Progenitor cell of endocrine pancreas (in vitro differentiated cells): ENCODE measurements at regions not wholly inside any gene's neighbourhood (a gene's known extent, or its start where the extent isn't known, plus 50 kb on each side); places are given as distances from the start of the nearest gene placed in this dataset.

Experiments used
- DNase-seq: peaks from one replicate; pipeline ENCODE4 v3.0.0; 2021; ENCODE audit warnings: low spot score; ENCODE audit not compliant: unreplicated experiment
- H3K27ac Mint-ChIP-seq: 2 replicates; pipeline ENCODE4 v1.8.0; 2021; ENCODE audit warnings: mild to moderate bottlenecking, moderate library complexity, mixed read lengths
- H3K27me3 Mint-ChIP-seq: 2 replicates; pipeline ENCODE4 v1.8.0; 2021; ENCODE audit warnings: mixed read lengths
- H3K36me3 Mint-ChIP-seq: 2 replicates; pipeline ENCODE4 v1.8.0; 2022; ENCODE audit warnings: mixed read lengths; ENCODE audit not compliant: insufficient read depth
- H3K4me1 Mint-ChIP-seq: 2 replicates; pipeline ENCODE4 v1.8.0; 2021; ENCODE audit warnings: low read depth, mixed read lengths
- H3K4me3 Mint-ChIP-seq: 2 replicates; pipeline ENCODE4 v1.8.0; 2021; ENCODE audit warnings: low read depth, mild to moderate bottlenecking, moderate library complexity, mixed read lengths
- H3K9me3 Mint-ChIP-seq: 2 replicates; pipeline ENCODE4 v1.8.0; 2021; ENCODE audit warnings: low read depth, mixed read lengths
- CTCF ChIP-seq: fragments of 200-600 bp; sonication (generic); IDR thresholded peaks from one replicate; pipeline ENCODE4 v1.5.0; 2021; ENCODE audit warnings: antibody characterized with exemption, mild to moderate bottlenecking; ENCODE audit not compliant: unreplicated experiment

GRCh38 chr9:75282047-75282446 is 193.7 kb downstream of the OSTF1 start:
- no peak for TF ChIP-seq CTCF
- no peak for DNase-seq
- Mint-ChIP-seq H3K4me1 (no peaks in the 10 kb centered on the region), H3K4me3 (no peak overlapping the region), H3K27me3 (no peaks in the 10 kb centered on the region), H3K27ac (no peak overlapping the region), H3K9me3 (peaks cover 31% of the 10 kb centered on the region), H3K36me3 (no peaks in the 10 kb centered on the region)

DNA sequence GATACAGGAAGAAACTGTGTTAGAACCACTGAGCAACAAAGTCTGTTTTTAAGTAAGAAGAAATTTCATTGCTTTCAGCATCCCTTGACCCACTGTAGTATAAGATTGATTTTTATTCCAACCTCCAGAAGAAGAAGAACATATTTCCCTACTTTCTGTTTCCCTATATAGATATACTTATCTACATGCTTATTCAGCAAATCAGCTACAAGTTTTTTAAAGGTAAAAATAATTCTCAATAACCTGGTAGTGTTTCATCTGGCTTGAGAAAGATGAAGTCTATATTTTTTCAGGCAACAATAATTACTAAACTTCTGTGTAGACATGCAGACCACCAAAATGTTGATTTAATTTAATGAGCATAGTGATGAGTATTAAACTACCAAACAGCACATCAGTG is 201.0 kb downstream of the OSTF1 start:
- H3K4me3 Mint-ChIP-seq = no peak overlapping the region
- H3K9me3 Mint-ChIP-seq = peaks cover 23% of the 10 kb centered on the region
- H3K27ac Mint-ChIP-seq = no peak overlapping the region
- no peaks in the 10 kb centered on the region for H3K4me1 Mint-ChIP-seq
- TF ChIP-seq CTCF = no peak
- no peaks in the 10 kb centered on the region for H3K27me3 Mint-ChIP-seq
- no peaks in the 10 kb centered on the region for H3K36me3 Mint-ChIP-seq
- no peak for DNase-seq

GRCh38 chr9:75299324-75299723 is 211.0 kb downstream of the OSTF1 start:
- Mint-ChIP-seq H3K27me3 (no peaks in the 10 kb centered on the region), H3K27ac (no peak overlapping the region), H3K4me3 (no peak overlapping the region), H3K4me1 (no peaks in the 10 kb centered on the region), H3K9me3 (peaks cover 17% of the 10 kb centered on the region), H3K36me3 (no peaks in the 10 kb centered on the region)
- TF ChIP-seq CTCF = no peak
- DNase-seq = no peak

DNA sequence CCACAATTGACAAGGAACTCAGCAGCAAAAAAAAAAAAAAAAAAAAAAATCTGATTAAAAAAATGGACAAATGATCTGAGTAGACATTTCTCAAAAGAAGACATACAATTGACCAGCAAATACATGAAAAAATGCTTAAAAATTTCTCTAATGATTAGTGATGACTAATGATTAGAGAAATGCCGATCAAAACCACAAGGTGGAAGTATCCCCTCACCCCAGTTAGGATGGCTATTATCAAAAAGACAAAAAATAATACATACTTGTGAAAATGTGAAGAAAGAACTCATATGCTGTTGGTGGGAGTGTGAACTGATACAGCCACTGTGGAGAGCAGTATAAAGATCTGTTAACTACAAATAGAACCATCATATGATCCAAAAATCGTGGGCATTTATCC is 245.3 kb downstream of the OSTF1 start:
- Mint-ChIP-seq H3K9me3 (peaks cover 10% of the 10 kb centered on the region), H3K4me3 (no peak overlapping the region), H3K27me3 (no peaks in the 10 kb centered on the region), H3K36me3 (no peaks in the 10 kb centered on the region), H3K27ac (no peak overlapping the region), H3K4me1 (no peaks in the 10 kb centered on the region)
- DNase-seq = no peak
- peak; percentile 37 for TF ChIP-seq CTCF

DNA sequence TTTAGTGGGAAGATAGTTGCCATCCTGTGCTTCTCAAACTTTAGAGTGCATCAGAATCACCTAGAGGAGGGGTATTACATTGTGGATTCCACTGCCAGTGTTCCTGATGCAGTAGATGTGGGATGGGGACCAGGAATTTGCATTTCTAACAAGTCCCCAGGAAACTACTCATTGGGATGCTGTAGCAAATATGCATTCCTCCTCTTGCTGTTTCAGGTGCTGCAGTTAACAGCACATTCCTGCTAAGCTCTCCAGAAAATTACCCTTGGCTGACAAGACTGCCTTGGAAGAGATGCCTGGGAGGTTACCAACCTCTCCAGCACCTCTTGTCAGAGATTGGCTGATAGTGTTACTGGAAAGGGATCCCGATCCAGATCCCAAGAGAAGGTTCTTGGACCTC is 270.5 kb downstream of the OSTF1 start:
- no peak overlapping the region for H3K4me3 Mint-ChIP-seq
- no peaks in the 10 kb centered on the region for H3K27me3 Mint-ChIP-seq
- TF ChIP-seq CTCF = no peak
- DNase-seq = no peak
- no peak overlapping the region for H3K27ac Mint-ChIP-seq
- H3K4me1 Mint-ChIP-seq = peaks cover 1% of the 10 kb centered on the region
- H3K36me3 Mint-ChIP-seq = peaks cover 3% of the 10 kb centered on the region
- H3K9me3 Mint-ChIP-seq = peaks cover 13% of the 10 kb centered on the region
